C4-2B (cell line): ENCODE measurements at regions not wholly inside any gene's neighbourhood (a gene's known extent, or its start where the extent isn't known, plus 50 kb on each side); places are given as distances from the start of the nearest gene placed in this dataset.

ENCODE experiments used
- ZFX ChIP-seq: fragments of 450-650 bp; IDR thresholded peaks from 2 replicates; pipeline ENCODE4 v1.6.1; 2017
- TF ChIP-seq, protein P1 (sequence below): fragments of 450-650 bp; conservative IDR thresholded peaks from 2 replicates; pipeline ENCODE4 v1.5.1; 2017; ENCODE audit warnings: mild to moderate bottlenecking

DNA sequence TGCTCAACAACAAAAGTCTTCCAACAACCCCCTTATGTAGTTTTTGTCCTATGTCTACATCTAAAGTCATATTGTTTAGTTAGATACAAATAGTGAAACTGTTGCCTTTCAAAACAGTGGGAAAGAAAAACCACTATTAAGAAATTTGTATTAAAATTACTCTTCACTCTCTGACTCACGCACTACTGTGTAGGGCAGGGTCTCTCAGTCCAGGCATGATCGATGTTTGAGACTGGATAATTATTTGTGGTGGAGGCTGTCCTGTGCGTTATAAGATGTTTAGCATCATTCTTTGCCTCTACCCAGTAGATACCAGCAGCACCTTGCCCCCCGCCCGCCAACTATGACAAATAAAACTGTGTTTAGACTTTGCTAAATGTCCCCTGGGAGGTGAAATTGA, 369.4 kb upstream of the ZEB2 start:
- TF ChIP-seq, protein P1, sequence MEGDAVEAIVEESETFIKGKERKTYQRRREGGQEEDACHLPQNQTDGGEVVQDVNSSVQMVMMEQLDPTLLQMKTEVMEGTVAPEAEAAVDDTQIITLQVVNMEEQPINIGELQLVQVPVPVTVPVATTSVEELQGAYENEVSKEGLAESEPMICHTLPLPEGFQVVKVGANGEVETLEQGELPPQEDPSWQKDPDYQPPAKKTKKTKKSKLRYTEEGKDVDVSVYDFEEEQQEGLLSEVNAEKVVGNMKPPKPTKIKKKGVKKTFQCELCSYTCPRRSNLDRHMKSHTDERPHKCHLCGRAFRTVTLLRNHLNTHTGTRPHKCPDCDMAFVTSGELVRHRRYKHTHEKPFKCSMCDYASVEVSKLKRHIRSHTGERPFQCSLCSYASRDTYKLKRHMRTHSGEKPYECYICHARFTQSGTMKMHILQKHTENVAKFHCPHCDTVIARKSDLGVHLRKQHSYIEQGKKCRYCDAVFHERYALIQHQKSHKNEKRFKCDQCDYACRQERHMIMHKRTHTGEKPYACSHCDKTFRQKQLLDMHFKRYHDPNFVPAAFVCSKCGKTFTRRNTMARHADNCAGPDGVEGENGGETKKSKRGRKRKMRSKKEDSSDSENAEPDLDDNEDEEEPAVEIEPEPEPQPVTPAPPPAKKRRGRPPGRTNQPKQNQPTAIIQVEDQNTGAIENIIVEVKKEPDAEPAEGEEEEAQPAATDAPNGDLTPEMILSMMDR: no peak
- TF ChIP-seq ZFX: no peak
